ENCODE measurements at regions not wholly inside any gene's neighbourhood (a gene's known extent, or its start where the extent isn't known, plus 50 kb on each side); places are given as distances from the start of the nearest gene placed in this dataset.

DNA sequence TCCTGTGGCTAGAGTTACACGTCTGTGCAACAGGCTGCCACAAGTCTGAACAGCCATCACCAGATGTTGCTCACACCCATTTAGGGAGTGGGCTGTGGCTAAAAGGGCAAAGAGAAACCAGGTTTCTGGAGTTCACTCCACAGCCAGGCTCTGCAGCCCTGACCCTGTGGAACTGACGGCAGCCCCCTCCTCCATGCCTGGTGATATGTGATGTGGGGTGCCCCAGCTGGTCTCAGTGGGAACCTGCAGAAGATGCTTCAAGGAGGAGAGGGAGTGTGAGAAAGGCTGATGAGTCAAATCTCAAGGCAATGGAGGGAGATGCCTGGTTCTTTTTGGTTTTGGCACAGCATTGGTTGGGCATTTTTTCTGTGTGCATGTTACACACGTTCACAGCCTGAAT, 130.6 kb downstream of the TPRA1 start:
- Histone ChIP-seq H3K27ac (no peak overlapping the region), H3K27me3 (peaks cover 0 to 22% of the 10 kb centered on the region in 2 donors), H3K9me3 (no peaks in the 10 kb centered on the region), H3K4me1 (peaks cover 0 to 11% (median 3%) of the 10 kb centered on the region in 4 donors), H3K4me3 (no peak overlapping the region), H3K36me3 (no peaks in the 10 kb centered on the region)
- DNase-seq: peak in 1 of 3 donors; percentile 11
- TF ChIP-seq POLR2A (IDR thresholded peaks at IDR 0.05): no peak
- TF ChIP-seq CTCF (IDR thresholded peaks at IDR 0.05): no peak
- intact Hi-C loops (cut with DNase I): loop anchor here (10.0 kb wide), 2 partner anchors 705 to 775 kb away; no protein-coding TSS in a partner anchor
- ATAC-seq: no peak
- 60% methylated on average over 1 of the region's 3 CpGs for WGBS (ENCODE audit: insufficient coverage, low coverage, low lambda C conversion rate, missing lambda C conversion rate)

- intact Hi-C loops (cut with DNase I): loop anchor here in 1 of 2 donors (10.0 kb wide), 1 partner anchor 704 kb away; no protein-coding TSS in a partner anchor
- Histone ChIP-seq H3K27me3 (peaks cover 0 to 25% of the 10 kb centered on the region in 2 donors), H3K27ac (no peak overlapping the region), H3K36me3 (no peaks in the 10 kb centered on the region), H3K4me3 (no peak overlapping the region), H3K9me3 (no peaks in the 10 kb centered on the region), H3K4me1 (peaks cover 0 to 11% (median 3%) of the 10 kb centered on the region in 4 donors)
- WGBS (ENCODE audit: insufficient coverage, low coverage, low lambda C conversion rate, missing lambda C conversion rate): 27% methylated on average over 11 of the region's 20 CpGs
- TF ChIP-seq CTCF (IDR thresholded peaks at IDR 0.05): no peak
- TF ChIP-seq POLR2A (IDR thresholded peaks at IDR 0.05): no peak
- DNase-seq (peak in 1 of 3 donors; percentile 50), ATAC-seq (no peak)
Measured at GRCh38 chr3:127458696-127459604, 131.6 kb downstream of the TPRA1 start.

DNA sequence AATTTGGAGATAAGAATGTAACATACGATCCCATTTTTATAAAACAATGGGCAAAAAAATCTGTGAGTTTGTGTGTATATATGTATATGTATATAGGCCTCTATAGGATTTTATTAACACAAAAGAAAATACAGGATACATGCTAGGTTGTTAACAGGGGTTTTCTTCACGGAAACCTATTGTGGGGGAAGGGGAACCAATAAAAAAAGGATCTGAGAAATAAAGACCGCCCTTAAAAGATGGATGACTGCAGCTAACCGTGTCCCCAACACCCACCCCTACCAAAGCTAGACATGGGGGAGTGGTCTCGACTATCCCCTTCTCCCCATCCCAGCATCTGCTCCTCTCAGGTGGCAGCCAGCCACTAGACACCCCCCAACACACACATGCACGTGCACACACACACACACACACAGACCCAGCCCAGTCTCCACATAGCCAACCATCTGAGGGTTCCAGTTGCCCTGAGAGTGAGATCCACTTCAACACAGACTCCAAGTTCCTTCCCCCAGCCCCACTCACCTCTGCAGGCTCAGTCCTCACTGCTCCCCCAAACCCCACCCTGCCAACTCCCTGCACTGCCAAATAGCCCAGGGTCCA, 132.9 kb downstream of the TPRA1 start:
- H3K27ac ChIP-seq: no peak overlapping the region
- no peaks in the 10 kb centered on the region for H3K9me3 ChIP-seq
- TF ChIP-seq POLR2A (IDR thresholded peaks at IDR 0.05): no peak
- TF ChIP-seq CTCF (IDR thresholded peaks at IDR 0.05): no peak
- no peaks in the 10 kb centered on the region for H3K36me3 ChIP-seq
- DNase-seq (peak in 1 of 3 donors; percentile 36), ATAC-seq (no peak)
- no peak overlapping the region for H3K4me3 ChIP-seq
- WGBS (ENCODE audit: insufficient coverage, low coverage, low lambda C conversion rate, missing lambda C conversion rate): 38% methylated on average over 5 of the region's 6 CpGs
- peaks cover 0 to 25% of the 10 kb centered on the region in 2 donors for H3K27me3 ChIP-seq
- peaks cover 0 to 11% (median 3%) of the 10 kb centered on the region in 4 donors for H3K4me1 ChIP-seq
- intact Hi-C loops (cut with DNase I): loop anchor here in 1 of 2 donors (10.0 kb wide), 1 partner anchor 703 kb away; no protein-coding TSS in a partner anchor

GRCh38 chr3:127457094-127457475, 133.4 kb downstream of the TPRA1 start:
- Histone ChIP-seq H3K27ac (no peak overlapping the region), H3K9me3 (no peaks in the 10 kb centered on the region), H3K4me3 (no peak overlapping the region), H3K36me3 (no peaks in the 10 kb centered on the region), H3K27me3 (peaks cover 0 to 25% of the 10 kb centered on the region in 2 donors), H3K4me1 (peaks cover 0 to 11% (median 3%) of the 10 kb centered on the region in 4 donors)
- peak in 2 of 3 donors; percentile 35 to 54 for DNase-seq
- peak in 3 of 4 donors; percentile 3 to 62 (median 10) for ATAC-seq
- TF ChIP-seq CTCF (IDR thresholded peaks at IDR 0.05) (no peak), POLR2A (IDR thresholded peaks at IDR 0.05) (no peak)
- 4% methylated on average over 27 of the region's 27 CpGs for WGBS (ENCODE audit: insufficient coverage, low coverage, low lambda C conversion rate, missing lambda C conversion rate)
- intact Hi-C loops (cut with DNase I): loop anchor here in 1 of 2 donors (10.0 kb wide), 1 partner anchor 702 kb away; no protein-coding TSS in a partner anchor
